GM12878 (cell line): ENCODE measurements at regions not wholly inside any gene's neighbourhood (a gene's known extent, or its start where the extent isn't known, plus 50 kb on each side); places are given as distances from the start of the nearest gene placed in this dataset.

ENCODE experiments used
- GABPA ChIP-seq: IDR thresholded peaks from 2 replicates; pipeline ENCODE4 v1.6.1; 2014; ENCODE audit warnings: antibody characterized with exemption, low read depth, mild to moderate bottlenecking, inconsistent platforms
- RAD21 ChIP-seq: IDR thresholded peaks from 2 replicates; pipeline ENCODE4 v1.6.1; 2011; ENCODE audit warnings: mild to moderate bottlenecking, low read depth, low read length, moderate library complexity; ENCODE audit not compliant: insufficient read depth
- TF ChIP-seq, protein P1 (sequence below), 3 experiments: IDR thresholded peaks in 2 of 3; conservative IDR thresholded peaks in 1 of 3; 2 replicates each; pipeline ENCODE4 v1.5.1; 2011; ENCODE audit warnings: low read depth in 3 of 3, low read length in 3 of 3, mild to moderate bottlenecking in 3 of 3, control low read depth in 2 of 3, moderate library complexity in 2 of 3, inconsistent platforms in 1 of 3, mixed read lengths in 1 of 3; ENCODE audit not compliant: control insufficient read depth in 2 of 3, insufficient read depth in 1 of 3; ENCODE audit errors: extremely low read depth in 1 of 3

DNA sequence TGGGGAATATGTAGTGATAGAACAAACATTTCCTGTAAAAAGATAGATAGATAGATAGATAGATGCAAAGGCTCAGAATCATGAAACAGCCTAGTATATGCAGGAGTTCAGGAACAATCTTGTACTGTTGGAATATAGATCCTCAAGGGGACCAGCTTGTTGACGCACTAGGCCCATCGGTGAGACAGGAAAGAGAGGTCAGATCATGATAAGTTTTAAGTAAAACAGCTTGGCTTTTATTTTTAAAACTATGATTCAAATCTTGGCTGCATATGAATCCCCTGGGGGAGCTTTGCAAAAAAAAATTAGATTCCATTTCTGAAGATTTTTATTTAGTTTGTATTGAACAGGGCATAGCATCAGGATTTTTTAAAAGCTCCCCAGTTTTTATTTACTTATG, 185.8 kb downstream of the TRPC6 start:
- no peak for TF ChIP-seq RAD21
- TF ChIP-seq GABPA, result no peak
- TF ChIP-seq, protein P1, sequence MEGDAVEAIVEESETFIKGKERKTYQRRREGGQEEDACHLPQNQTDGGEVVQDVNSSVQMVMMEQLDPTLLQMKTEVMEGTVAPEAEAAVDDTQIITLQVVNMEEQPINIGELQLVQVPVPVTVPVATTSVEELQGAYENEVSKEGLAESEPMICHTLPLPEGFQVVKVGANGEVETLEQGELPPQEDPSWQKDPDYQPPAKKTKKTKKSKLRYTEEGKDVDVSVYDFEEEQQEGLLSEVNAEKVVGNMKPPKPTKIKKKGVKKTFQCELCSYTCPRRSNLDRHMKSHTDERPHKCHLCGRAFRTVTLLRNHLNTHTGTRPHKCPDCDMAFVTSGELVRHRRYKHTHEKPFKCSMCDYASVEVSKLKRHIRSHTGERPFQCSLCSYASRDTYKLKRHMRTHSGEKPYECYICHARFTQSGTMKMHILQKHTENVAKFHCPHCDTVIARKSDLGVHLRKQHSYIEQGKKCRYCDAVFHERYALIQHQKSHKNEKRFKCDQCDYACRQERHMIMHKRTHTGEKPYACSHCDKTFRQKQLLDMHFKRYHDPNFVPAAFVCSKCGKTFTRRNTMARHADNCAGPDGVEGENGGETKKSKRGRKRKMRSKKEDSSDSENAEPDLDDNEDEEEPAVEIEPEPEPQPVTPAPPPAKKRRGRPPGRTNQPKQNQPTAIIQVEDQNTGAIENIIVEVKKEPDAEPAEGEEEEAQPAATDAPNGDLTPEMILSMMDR (IDR thresholded peaks at IDR 0.05 in 2 of 3, conservative IDR thresholded peaks at IDR 0.05 in 1 of 3; ENCODE audit: control insufficient read depth in 2 of 3, extremely low read depth in 1 of 3, insufficient read depth in 1 of 3, low read depth in 3 of 3, low read length in 3 of 3), result no peak
